Calu3 (cell line): ENCODE measurements at regions not wholly inside any gene's neighbourhood (a gene's known extent, or its start where the extent isn't known, plus 50 kb on each side); places are given as distances from the start of the nearest gene placed in this dataset.

Experiments used
- BruUV-seq: library from RNA; stranded (reverse); fragments of 400-500 nt; replicated peaks from 2 replicates; lab custom pipeline; 2021; lab: Mats Ljungman, UMichigan
- CTCF ChIA-PET: fragments of 300-600 bp; sonication (Branson Sonifier 250); formaldehyde crosslinking; loops from one replicate; lab custom pipeline; 2022; ENCODE audit warnings: antibody characterized with exemption; lab: Charles Lee
- DNase-seq: peaks from one replicate; pipeline ENCODE4 v3.0.0; 2022
- H3K27ac Mint-ChIP-seq: one replicate; pipeline ENCODE4 v1.8.0; 2022; ENCODE audit warnings: mixed read lengths; ENCODE audit not compliant: unreplicated experiment
- H3K27me3 Mint-ChIP-seq: one replicate; pipeline ENCODE4 v1.8.0; 2022; ENCODE audit warnings: mixed read lengths; ENCODE audit not compliant: unreplicated experiment
- H3K36me3 Mint-ChIP-seq: one replicate; pipeline ENCODE4 v1.8.0; 2022; ENCODE audit warnings: mild to moderate bottlenecking, moderate library complexity, mixed read lengths; ENCODE audit not compliant: insufficient read depth, unreplicated experiment
- H3K4me1 Mint-ChIP-seq: one replicate; pipeline ENCODE4 v1.8.0; 2022; ENCODE audit warnings: mild to moderate bottlenecking, low read depth, mixed read lengths; ENCODE audit not compliant: unreplicated experiment
- H3K4me3 Mint-ChIP-seq: one replicate; pipeline ENCODE4 v1.8.0; 2022; ENCODE audit warnings: mild to moderate bottlenecking, low read depth, moderate library complexity, mixed read lengths; ENCODE audit not compliant: unreplicated experiment
- H3K9me3 Mint-ChIP-seq: one replicate; pipeline ENCODE4 v1.8.0; 2022; ENCODE audit warnings: low read depth, mixed read lengths; ENCODE audit not compliant: unreplicated experiment
- CTCF ChIP-seq: fragments of 200-600 bp; IDR thresholded peaks from one replicate; pipeline ENCODE4 v1.8.0; 2022; ENCODE audit warnings: antibody characterized with exemption; ENCODE audit not compliant: unreplicated experiment
- intact Hi-C: fragments of 100-400 bp; cut with micrococcal nuclease; formaldehyde crosslinking; loops from one replicate; pipeline ENCODE4 v1.10.0; 2022; ENCODE audit not compliant: unreplicated experiment

GRCh38 chr6:23269436-23269835 lies 700.1 kb downstream of the HDGFL1 start:
- intact Hi-C loops: no loop called here
- Mint-ChIP-seq H3K27me3 (no peaks in the 10 kb centered on the region), H3K36me3 (no peaks in the 10 kb centered on the region), H3K9me3 (peaks cover 9% of the 10 kb centered on the region), H3K4me1 (no peaks in the 10 kb centered on the region), H3K4me3 (no peak overlapping the region), H3K27ac (no peak overlapping the region)
- TF ChIP-seq CTCF: no peak
- BruUV-seq: no TSS peak
- no peak for DNase-seq
- CTCF ChIA-PET: no interaction called here

DNA sequence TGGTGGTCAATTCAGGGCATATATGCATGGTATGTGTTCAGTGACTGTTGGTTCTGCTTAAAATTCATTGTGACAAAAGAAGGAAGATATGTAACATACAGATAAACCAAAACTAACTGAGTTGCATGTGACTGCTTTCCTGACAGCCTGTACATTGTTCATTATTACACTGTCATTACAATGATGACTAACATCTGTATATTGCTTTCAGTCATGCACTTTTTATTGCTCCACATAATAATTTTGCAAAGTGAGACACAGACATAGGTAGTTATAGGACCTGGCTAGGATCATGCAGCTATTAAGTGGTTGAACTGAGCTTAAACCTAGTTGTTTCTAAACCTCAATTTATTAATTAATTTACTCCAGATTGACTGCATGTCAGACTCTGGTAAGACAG lies 703.2 kb downstream of the HDGFL1 start:
- H3K27me3 Mint-ChIP-seq: no peaks in the 10 kb centered on the region
- no peak for DNase-seq
- no TSS peak for BruUV-seq
- H3K9me3 Mint-ChIP-seq: no peaks in the 10 kb centered on the region
- H3K36me3 Mint-ChIP-seq: no peaks in the 10 kb centered on the region
- H3K4me3 Mint-ChIP-seq: no peak overlapping the region
- intact Hi-C loops: no loop called here
- CTCF ChIA-PET: no interaction called here
- no peaks in the 10 kb centered on the region for H3K4me1 Mint-ChIP-seq
- no peak for TF ChIP-seq CTCF
- no peak overlapping the region for H3K27ac Mint-ChIP-seq

DNA sequence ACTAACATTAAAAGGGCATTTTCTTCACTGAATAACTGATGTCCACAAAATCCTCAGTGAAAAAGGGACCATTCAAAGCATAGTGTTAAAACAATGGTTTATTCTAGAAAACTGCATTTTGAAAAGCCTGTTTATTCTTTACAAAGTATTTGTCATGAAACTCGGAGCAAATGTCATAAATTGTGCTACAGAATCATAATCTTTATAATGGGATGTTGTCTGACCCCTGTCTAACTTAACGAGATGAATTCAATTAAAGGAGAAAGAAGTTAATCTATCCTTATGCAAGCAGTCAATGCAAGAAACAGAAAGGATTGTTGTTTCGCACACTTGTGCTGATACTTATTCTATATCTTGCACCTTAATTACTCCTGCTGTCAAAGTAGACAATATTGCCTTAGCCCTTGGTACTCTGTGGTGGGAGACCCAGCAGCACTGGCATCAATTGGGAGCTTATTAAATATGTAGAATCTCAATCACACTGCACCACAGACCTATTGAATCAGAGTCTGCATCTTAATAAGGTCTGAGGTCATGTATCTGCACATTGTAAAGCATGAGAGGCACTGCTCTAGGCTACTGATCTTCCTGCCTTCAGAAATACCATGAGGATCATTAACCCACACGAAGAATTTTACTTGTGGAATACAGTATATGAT lies 708.3 kb downstream of the HDGFL1 start:
- no peak for DNase-seq
- Mint-ChIP-seq H3K4me3 (no peak overlapping the region), H3K4me1 (no peaks in the 10 kb centered on the region), H3K27me3 (no peaks in the 10 kb centered on the region), H3K27ac (no peak overlapping the region), H3K9me3 (peaks cover 3% of the 10 kb centered on the region), H3K36me3 (no peaks in the 10 kb centered on the region)
- no TSS peak for BruUV-seq
- intact Hi-C loops: no loop called here
- CTCF ChIA-PET: no interaction called here
- TF ChIP-seq CTCF: no peak

DNA sequence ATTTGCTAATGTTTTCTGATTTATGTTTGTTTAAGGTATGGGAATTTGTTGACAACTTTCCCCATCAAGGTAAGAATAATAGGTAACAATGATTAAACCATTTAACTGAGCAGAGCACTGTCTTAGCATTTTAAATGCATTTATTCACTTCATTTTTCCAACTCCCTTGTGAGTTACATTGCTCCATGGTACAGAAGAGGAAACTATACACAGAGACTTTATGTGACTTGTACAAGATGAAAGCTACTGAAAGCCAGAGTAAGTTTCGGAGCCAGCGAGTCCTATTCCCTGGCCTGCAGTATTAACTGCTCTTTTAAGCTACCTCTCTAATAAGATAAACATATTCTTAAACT lies 708.8 kb downstream of the HDGFL1 start:
- Mint-ChIP-seq H3K27me3 (no peaks in the 10 kb centered on the region), H3K36me3 (no peaks in the 10 kb centered on the region), H3K9me3 (peaks cover 3% of the 10 kb centered on the region), H3K4me3 (no peak overlapping the region), H3K27ac (no peak overlapping the region), H3K4me1 (no peaks in the 10 kb centered on the region)
- intact Hi-C loops: no loop called here
- BruUV-seq: no TSS peak
- TF ChIP-seq CTCF: no peak
- DNase-seq: no peak
- CTCF ChIA-PET: no interaction called here
